ENCODE measurements at regions not wholly inside any gene's neighbourhood (a gene's known extent, or its start where the extent isn't known, plus 50 kb on each side); places are given as distances from the start of the nearest gene placed in this dataset.

- no peaks in the 10 kb centered on the region for H3K27me3 Mint-ChIP-seq (ENCODE audit: unreplicated experiment)
- H3K9me3 Mint-ChIP-seq (ENCODE audit: unreplicated experiment) = no peaks in the 10 kb centered on the region
- no peak overlapping the region for H3K27ac Mint-ChIP-seq (ENCODE audit: unreplicated experiment)
- no peak for TF ChIP-seq CTCF (IDR thresholded peaks at IDR 0.05; ENCODE audit: unreplicated experiment)
- no peaks in the 10 kb centered on the region for H3K36me3 Mint-ChIP-seq (ENCODE audit: low read depth, unreplicated experiment)
- no peak overlapping the region for H3K4me3 Mint-ChIP-seq (ENCODE audit: unreplicated experiment)
- DNase-seq (ENCODE audit: low spot score) = no peak
- no peaks in the 10 kb centered on the region for H3K4me1 Mint-ChIP-seq (ENCODE audit: unreplicated experiment)
Observed at GRCh38 chr6:114619621-114620200, 276.9 kb upstream of the HS3ST5 start.

GRCh38 chr6:114611696-114612095, 268.9 kb upstream of the HS3ST5 start:
- Mint-ChIP-seq H3K27me3 (ENCODE audit: unreplicated experiment) (no peaks in the 10 kb centered on the region), H3K4me1 (ENCODE audit: unreplicated experiment) (no peaks in the 10 kb centered on the region), H3K36me3 (ENCODE audit: low read depth, unreplicated experiment) (no peaks in the 10 kb centered on the region), H3K9me3 (ENCODE audit: unreplicated experiment) (no peaks in the 10 kb centered on the region), H3K27ac (ENCODE audit: unreplicated experiment) (no peak overlapping the region), H3K4me3 (ENCODE audit: unreplicated experiment) (no peak overlapping the region)
- DNase-seq (ENCODE audit: low spot score) = no peak
- TF ChIP-seq CTCF (IDR thresholded peaks at IDR 0.05; ENCODE audit: unreplicated experiment) = no peak

- Mint-ChIP-seq H3K27me3 (ENCODE audit: unreplicated experiment) (no peaks in the 10 kb centered on the region), H3K27ac (ENCODE audit: unreplicated experiment) (no peak overlapping the region), H3K4me1 (ENCODE audit: unreplicated experiment) (no peaks in the 10 kb centered on the region), H3K9me3 (ENCODE audit: unreplicated experiment) (no peaks in the 10 kb centered on the region), H3K36me3 (ENCODE audit: low read depth, unreplicated experiment) (no peaks in the 10 kb centered on the region), H3K4me3 (ENCODE audit: unreplicated experiment) (no peak overlapping the region)
- DNase-seq (ENCODE audit: low spot score) = no peak
- no peak for TF ChIP-seq CTCF (IDR thresholded peaks at IDR 0.05; ENCODE audit: unreplicated experiment)
Observed at GRCh38 chr6:114608091-114608490, 265.3 kb upstream of the HS3ST5 start.

- Mint-ChIP-seq H3K9me3 (ENCODE audit: unreplicated experiment) (no peaks in the 10 kb centered on the region), H3K27ac (ENCODE audit: unreplicated experiment) (no peak overlapping the region), H3K4me1 (ENCODE audit: unreplicated experiment) (no peaks in the 10 kb centered on the region), H3K27me3 (ENCODE audit: unreplicated experiment) (no peaks in the 10 kb centered on the region), H3K36me3 (ENCODE audit: low read depth, unreplicated experiment) (no peaks in the 10 kb centered on the region), H3K4me3 (ENCODE audit: unreplicated experiment) (no peak overlapping the region)
- no peak for DNase-seq (ENCODE audit: low spot score)
- TF ChIP-seq CTCF (IDR thresholded peaks at IDR 0.05; ENCODE audit: unreplicated experiment) = no peak
Observed at GRCh38 chr6:114605656-114606055, 262.8 kb upstream of the HS3ST5 start.

GRCh38 chr6:114600381-114600780, 257.6 kb upstream of the HS3ST5 start:
- Mint-ChIP-seq H3K9me3 (ENCODE audit: unreplicated experiment) (no peaks in the 10 kb centered on the region), H3K36me3 (ENCODE audit: low read depth, unreplicated experiment) (no peaks in the 10 kb centered on the region), H3K27ac (ENCODE audit: unreplicated experiment) (no peak overlapping the region), H3K4me1 (ENCODE audit: unreplicated experiment) (no peaks in the 10 kb centered on the region), H3K27me3 (ENCODE audit: unreplicated experiment) (peaks cover 2% of the 10 kb centered on the region), H3K4me3 (ENCODE audit: unreplicated experiment) (no peak overlapping the region)
- no peak for TF ChIP-seq CTCF (IDR thresholded peaks at IDR 0.05; ENCODE audit: unreplicated experiment)
- no peak for DNase-seq (ENCODE audit: low spot score)

All from endothelial cell (in vitro differentiated cells).